Fibroblast of lung (primary cell): ENCODE measurements at regions not wholly inside any gene's neighbourhood (a gene's known extent, or its start where the extent isn't known, plus 50 kb on each side); places are given as distances from the start of the nearest gene placed in this dataset.

ENCODE experiments used
- EZH2 ChIP-seq: IDR thresholded peaks from 2 replicates; pipeline ENCODE4 v1.5.1; 2012; ENCODE audit warnings: low read length, control low read depth, mild to moderate bottlenecking; ENCODE audit errors: missing control alignments
- TF ChIP-seq, protein P1 (sequence below), 2 donors: IDR thresholded peaks in 1 of 2; conservative IDR thresholded peaks in 1 of 2; 1 replicate in 1 of 2; 2 replicates in 1 of 2; pipeline ENCODE4 v1.5.1; 2011 to 2012; ENCODE audit warnings: low read length in 2 of 2, control low read depth in 1 of 2, inconsistent platforms in 1 of 2, low read depth in 1 of 2, mild to moderate bottlenecking in 1 of 2

DNA sequence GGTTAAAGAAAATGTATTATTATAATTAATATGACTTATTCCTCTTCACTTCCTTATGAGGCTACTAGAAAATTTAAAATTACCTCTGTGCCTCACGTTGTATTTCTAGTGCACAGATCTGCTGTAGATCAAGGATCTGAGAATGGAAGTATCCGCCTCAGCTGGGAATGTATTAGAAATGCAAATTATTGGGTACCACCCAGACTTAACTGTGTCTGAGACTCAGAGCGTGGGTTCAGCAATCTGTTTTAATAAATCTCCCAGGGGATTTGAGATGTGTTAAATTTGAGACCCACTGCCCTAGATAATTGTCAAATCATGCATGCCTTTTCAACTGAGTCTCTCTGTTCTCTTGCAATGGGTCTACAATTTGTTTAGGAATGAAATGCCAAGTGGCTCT, 658.0 kb upstream of the NOX3 start:
- no peak for TF ChIP-seq EZH2
- TF ChIP-seq, protein P1, sequence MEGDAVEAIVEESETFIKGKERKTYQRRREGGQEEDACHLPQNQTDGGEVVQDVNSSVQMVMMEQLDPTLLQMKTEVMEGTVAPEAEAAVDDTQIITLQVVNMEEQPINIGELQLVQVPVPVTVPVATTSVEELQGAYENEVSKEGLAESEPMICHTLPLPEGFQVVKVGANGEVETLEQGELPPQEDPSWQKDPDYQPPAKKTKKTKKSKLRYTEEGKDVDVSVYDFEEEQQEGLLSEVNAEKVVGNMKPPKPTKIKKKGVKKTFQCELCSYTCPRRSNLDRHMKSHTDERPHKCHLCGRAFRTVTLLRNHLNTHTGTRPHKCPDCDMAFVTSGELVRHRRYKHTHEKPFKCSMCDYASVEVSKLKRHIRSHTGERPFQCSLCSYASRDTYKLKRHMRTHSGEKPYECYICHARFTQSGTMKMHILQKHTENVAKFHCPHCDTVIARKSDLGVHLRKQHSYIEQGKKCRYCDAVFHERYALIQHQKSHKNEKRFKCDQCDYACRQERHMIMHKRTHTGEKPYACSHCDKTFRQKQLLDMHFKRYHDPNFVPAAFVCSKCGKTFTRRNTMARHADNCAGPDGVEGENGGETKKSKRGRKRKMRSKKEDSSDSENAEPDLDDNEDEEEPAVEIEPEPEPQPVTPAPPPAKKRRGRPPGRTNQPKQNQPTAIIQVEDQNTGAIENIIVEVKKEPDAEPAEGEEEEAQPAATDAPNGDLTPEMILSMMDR (conservative IDR thresholded peaks at IDR 0.05 in 1 of 2, IDR thresholded peaks at IDR 0.05 in 1 of 2; ENCODE audit: low read depth in 1 of 2, low read length in 2 of 2): no peak
